GM19238 (cell line): ENCODE measurements at regions not wholly inside any gene's neighbourhood (a gene's known extent, or its start where the extent isn't known, plus 50 kb on each side); places are given as distances from the start of the nearest gene placed in this dataset.
"Not testable (repeated sequence)": the region's sequence is repeated elsewhere in the genome, so short reads cannot be mapped to it uniquely, and the experiment has no call there.

Source experiments
- DNase-seq: peaks from one replicate; pipeline ENCODE4 v3.0.0; 2011; ENCODE audit warnings: low spot score; ENCODE audit not compliant: insufficient read length

- no peak for DNase-seq
Observed at GRCh38 chr13:84126671-84127171, 244.4 kb upstream of the SLITRK1 start.

GRCh38 chr13:84121456-84121855 lies 239.2 kb upstream of the SLITRK1 start:
- no peak for DNase-seq

GRCh38 chr13:84118839-84119409 lies 236.7 kb upstream of the SLITRK1 start:
- DNase-seq, result no peak

- no peak for DNase-seq
Observed at GRCh38 chr13:84098273-84098672, 216.0 kb upstream of the SLITRK1 start.

- DNase-seq, result no peak
Observed at GRCh38 chr13:84097148-84097547, 214.9 kb upstream of the SLITRK1 start.

- DNase-seq, result no peak
Observed at GRCh38 chr13:84096216-84096615, 213.9 kb upstream of the SLITRK1 start.

GRCh38 chr13:84088996-84089395 lies 206.7 kb upstream of the SLITRK1 start:
- no peak for DNase-seq

- no peak for DNase-seq
Observed at GRCh38 chr13:84086847-84087162, 204.5 kb upstream of the SLITRK1 start.

- not testable (repeated sequence) for DNase-seq
Observed at GRCh38 chr13:84086098-84086846, 204.0 kb upstream of the SLITRK1 start.

GRCh38 chr13:84082462-84082861 lies 200.2 kb upstream of the SLITRK1 start:
- no peak for DNase-seq

GRCh38 chr13:84080748-84081530 lies 198.7 kb upstream of the SLITRK1 start:
- DNase-seq, result no peak

GRCh38 chr13:84077271-84077670 lies 195.0 kb upstream of the SLITRK1 start:
- no peak for DNase-seq

GRCh38 chr13:84076280-84076679 lies 194.0 kb upstream of the SLITRK1 start:
- DNase-seq, result no peak

- DNase-seq, result no peak
Observed at GRCh38 chr13:84050536-84050935, 168.3 kb upstream of the SLITRK1 start.

GRCh38 chr13:84049443-84050219 lies 167.4 kb upstream of the SLITRK1 start:
- DNase-seq, result no peak

- no peak for DNase-seq
Observed at GRCh38 chr13:84044805-84045204, 162.5 kb upstream of the SLITRK1 start.

- DNase-seq, result no peak
Observed at GRCh38 chr13:84038001-84038400, 155.7 kb upstream of the SLITRK1 start.

GRCh38 chr13:84032116-84032515 lies 149.8 kb upstream of the SLITRK1 start:
- no peak for DNase-seq

- no peak for DNase-seq
Observed at GRCh38 chr13:84031120-84031519, 148.8 kb upstream of the SLITRK1 start.

GRCh38 chr13:84029396-84029795 lies 147.1 kb upstream of the SLITRK1 start:
- no peak for DNase-seq

GRCh38 chr13:84025824-84026223 lies 143.6 kb upstream of the SLITRK1 start:
- DNase-seq, result no peak

GRCh38 chr13:83996415-83996814 lies 114.1 kb upstream of the SLITRK1 start:
- no peak for DNase-seq
